ENCODE measurements at regions not wholly inside any gene's neighbourhood (a gene's known extent, or its start where the extent isn't known, plus 50 kb on each side); places are given as distances from the start of the nearest gene placed in this dataset.

GRCh38 chr2:235144291-235144690, 192.5 kb downstream of the SH3BP4 start:
- TF ChIP-seq CTCF (IDR thresholded peaks at IDR 0.05) (no peak), POLR2A (IDR thresholded peaks at IDR 0.05) (no peak)

Data from testis (tissue), 2 donors.